Naive thymus-derived CD8-positive, alpha-beta T cell (primary cell): ENCODE measurements at regions not wholly inside any gene's neighbourhood (a gene's known extent, or its start where the extent isn't known, plus 50 kb on each side); places are given as distances from the start of the nearest gene placed in this dataset.
"Not testable (repeated sequence)": the region's sequence is repeated elsewhere in the genome, so short reads cannot be mapped to it uniquely, and the experiment has no call there.

Experiments used
- ATAC-seq, 2 donors: fragments of 150-1000 bp; cut with Tn5 transposase in 1 of 2; sonication (Bioruptor Pico), chemical (Tn5 transposase) in 1 of 2; 1 replicate in 1 of 2; 2 replicates in 1 of 2; pipeline ENCODE4 v1.10.0; 2021; ENCODE audit warnings: mild to moderate bottlenecking in 2 of 2, moderate library complexity in 2 of 2
- POLR2A ChIA-PET: fragments of 350-600 bp; sonication (Branson Sonifier 250); formaldehyde crosslinking; loops from one replicate; lab custom pipeline; 2021; ENCODE audit warnings: antibody characterized with exemption; lab: Charles Lee
- DNase-seq, 10 donors: peaks; one replicate each; pipeline versions ENCODE4 v3.0.0 to v3.0.0-alpha.2; 2020 to 2022
- H3K27ac Mint-ChIP-seq, 10 donors: one replicate each; pipeline ENCODE4 v1.8.0; 2020 to 2022; ENCODE audit warnings: mild to moderate bottlenecking in 10 of 10, mixed read lengths in 10 of 10, moderate library complexity in 4 of 10, inconsistent platforms in 1 of 10
- H3K27me3 Mint-ChIP-seq, 5 donors: one replicate each; pipeline ENCODE4 v1.8.0; 2021 to 2022; ENCODE audit warnings: mixed read lengths in 5 of 5
- H3K36me3 Mint-ChIP-seq, 3 donors: one replicate each; pipeline ENCODE4 v1.8.0; 2020 to 2022; ENCODE audit warnings: mixed read lengths in 3 of 3, mild to moderate bottlenecking in 2 of 3, inconsistent platforms in 1 of 3
- H3K4me1 Mint-ChIP-seq, 4 donors: one replicate each; pipeline ENCODE4 v1.8.0; 2021 to 2022; ENCODE audit warnings: mixed read lengths in 4 of 4
- H3K4me3 Mint-ChIP-seq, 10 donors: one replicate each; pipeline ENCODE4 v1.8.0; 2020 to 2022; ENCODE audit warnings: mild to moderate bottlenecking in 10 of 10, mixed read lengths in 10 of 10, moderate library complexity in 6 of 10, inconsistent platforms in 1 of 10
- H3K9me3 Mint-ChIP-seq, 9 donors: one replicate each; pipeline ENCODE4 v1.8.0; 2020 to 2022; ENCODE audit warnings: mixed read lengths in 9 of 9, mild to moderate bottlenecking in 3 of 9, inconsistent platforms in 1 of 9, moderate library complexity in 1 of 9

- Mint-ChIP-seq H3K9me3 (no peaks in the 10 kb centered on the region), H3K27me3 (peaks cover 29 to 55% (median 41%) of the 10 kb centered on the region in 5 donors), H3K36me3 (no peaks in the 10 kb centered on the region), H3K27ac (peak overlapping the region in 1 of 10 donors; percentile 53), H3K4me3 (peak overlapping the region in 1 of 10 donors; percentile 46), H3K4me1 (peaks cover 14 to 35% (median 28%) of the 10 kb centered on the region in 4 donors)
- ATAC-seq = no peak
- POLR2A ChIA-PET = no interaction called here
- no peak for DNase-seq
Observed at GRCh38 chr1:181319907-181320306, 163.4 kb upstream of the CACNA1E start.

DNA sequence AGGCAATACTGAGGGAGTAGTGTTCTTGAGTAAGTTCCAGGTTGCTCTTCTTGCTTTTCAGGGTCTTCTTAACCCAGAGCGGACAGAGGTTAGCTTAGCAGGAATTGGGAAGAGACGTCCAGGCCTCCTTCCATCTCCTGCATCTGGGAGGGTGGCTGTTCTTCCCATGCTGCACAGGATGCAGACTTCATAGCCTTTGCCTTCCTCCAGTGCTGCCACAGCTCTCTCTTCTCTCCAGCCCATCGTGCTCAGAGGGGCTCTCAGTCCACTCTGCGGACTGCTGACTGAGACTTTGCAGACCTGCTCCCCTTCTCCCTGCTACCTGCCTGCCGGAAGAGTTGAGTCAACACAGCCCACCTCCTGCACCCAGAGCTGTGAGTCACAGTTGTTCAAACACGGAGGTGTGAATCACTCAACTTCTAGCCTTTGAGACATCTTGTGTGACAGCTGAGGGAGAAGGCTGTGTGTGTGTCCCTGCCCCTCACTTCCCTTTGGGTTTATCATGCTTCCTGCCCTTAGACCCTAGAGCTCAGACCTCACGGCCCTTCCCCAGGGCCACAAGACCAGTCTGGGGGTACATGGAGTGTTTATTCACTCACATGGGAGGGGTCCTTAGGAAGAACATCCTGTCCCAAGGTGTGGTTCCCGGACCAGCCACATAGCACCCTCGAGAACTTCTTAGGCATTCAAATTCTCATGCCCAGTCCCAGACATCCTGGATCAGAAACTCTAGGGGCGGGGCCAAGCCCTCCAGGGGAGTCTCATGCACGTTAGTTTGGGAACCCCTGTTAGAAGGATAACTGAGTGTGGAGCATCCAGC is 158.3 kb upstream of the CACNA1E start:
- ATAC-seq (peak; percentile 57 to 98), DNase-seq (peak in 1 of 10 donors; percentile 33)
- Mint-ChIP-seq H3K27me3 (peaks cover under 1 to 7% (median 3%) of the 10 kb centered on the region in 5 donors), H3K27ac (peak overlapping the region in 5 of 10 donors; percentile 23 to 73 (median 48)), H3K4me3 (peak overlapping the region in 3 of 10 donors; percentile 8 to 59 (median 30)), H3K9me3 (peaks cover 0 to 3% (median 0%) of the 10 kb centered on the region in 9 donors), H3K4me1 (peaks cover 9 to 17% (median 14%) of the 10 kb centered on the region in 4 donors), H3K36me3 (peaks cover 0 to 4% (median 0%) of the 10 kb centered on the region in 3 donors)
- POLR2A ChIA-PET = no interaction called here

DNA sequence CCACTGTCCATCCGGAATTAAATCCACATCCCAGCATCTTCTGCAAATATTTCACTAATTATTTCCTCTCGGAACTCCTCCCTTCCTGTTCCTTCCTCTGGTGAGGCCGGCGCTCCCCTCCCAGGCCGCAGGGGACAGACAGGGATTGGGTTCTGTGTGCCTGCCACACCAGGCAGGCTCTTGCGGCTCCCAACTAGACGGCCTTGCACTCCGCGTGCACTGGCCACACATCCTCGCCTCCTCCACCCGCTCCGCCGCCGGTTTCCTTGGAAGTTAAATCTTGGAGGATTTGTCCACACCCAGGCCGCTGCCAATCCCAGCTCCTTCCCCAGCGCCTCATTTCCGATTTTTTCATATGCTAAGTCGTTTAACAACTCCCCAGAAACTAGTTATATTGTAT is 157.6 kb upstream of the CACNA1E start:
- H3K4me3 Mint-ChIP-seq, H3K36me3 Mint-ChIP-seq, H3K27ac Mint-ChIP-seq, DNase-seq, H3K9me3 Mint-ChIP-seq, H3K27me3 Mint-ChIP-seq, POLR2A ChIA-PET, ATAC-seq: not testable (repeated sequence)
- peaks cover 9 to 17% (median 14%) of the 10 kb centered on the region in 4 donors for H3K4me1 Mint-ChIP-seq

DNA sequence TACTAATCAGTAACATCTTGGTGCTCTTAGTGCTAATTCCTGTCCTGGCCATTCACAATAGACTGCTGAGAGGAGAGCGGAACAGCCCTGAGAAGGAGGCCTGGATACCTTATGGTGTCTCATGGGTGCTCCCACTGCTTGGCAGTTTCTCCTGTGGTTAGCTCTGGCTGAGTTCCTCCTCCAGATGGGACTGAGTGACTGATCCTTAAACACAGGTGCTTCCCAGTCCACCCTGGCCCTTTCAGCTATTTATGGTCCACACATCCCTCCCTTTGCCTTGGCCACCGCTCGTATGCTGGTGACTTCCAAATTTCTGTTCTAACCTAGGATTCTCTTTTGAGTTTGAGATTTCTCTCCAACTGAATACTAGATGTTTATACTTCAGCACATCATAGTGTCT is 157.0 kb upstream of the CACNA1E start:
- DNase-seq (no peak), ATAC-seq (no peak)
- peaks cover 0 to 1% (median 0%) of the 10 kb centered on the region in 5 donors for H3K27me3 Mint-ChIP-seq
- H3K4me1 Mint-ChIP-seq = peaks cover 9 to 17% (median 14%) of the 10 kb centered on the region in 4 donors
- POLR2A ChIA-PET = no interaction called here
- H3K36me3 Mint-ChIP-seq = peaks cover 0 to 4% (median 0%) of the 10 kb centered on the region in 3 donors
- peaks cover 0 to 3% (median 0%) of the 10 kb centered on the region in 9 donors for H3K9me3 Mint-ChIP-seq
- H3K4me3 Mint-ChIP-seq = no peak overlapping the region
- H3K27ac Mint-ChIP-seq = peak overlapping the region in 1 of 10 donors; percentile 43

DNA sequence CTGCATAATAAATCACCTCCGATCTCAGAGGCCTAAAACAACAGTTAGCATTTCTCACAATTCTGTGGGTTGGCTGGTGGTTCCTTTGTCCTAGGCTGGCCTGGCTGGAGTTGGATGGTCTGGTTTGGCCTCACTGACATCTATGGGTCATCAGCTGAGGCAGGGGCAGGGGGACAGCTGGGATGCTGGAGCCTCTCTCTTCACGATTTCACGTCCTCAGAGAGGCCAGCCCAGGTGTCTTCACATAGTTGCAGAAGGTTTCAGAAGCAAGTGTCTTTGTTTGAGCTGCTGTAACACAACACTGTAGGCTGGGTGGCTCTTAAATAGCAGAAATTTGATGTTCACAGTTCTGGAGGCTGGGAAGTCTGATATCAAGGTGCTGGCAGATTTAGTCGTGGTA is 155.5 kb upstream of the CACNA1E start:
- no peak for ATAC-seq

GRCh38 chr1:181334724-181335123 is 148.6 kb upstream of the CACNA1E start:
- POLR2A ChIA-PET = no interaction called here
- Mint-ChIP-seq H3K9me3 (peaks cover 0 to 9% (median 2%) of the 10 kb centered on the region in 9 donors), H3K27ac (no peak overlapping the region), H3K4me3 (no peak overlapping the region), H3K27me3 (no peaks in the 10 kb centered on the region), H3K36me3 (peaks cover 0 to 5% (median 3%) of the 10 kb centered on the region in 3 donors), H3K4me1 (no peaks in the 10 kb centered on the region)
- DNase-seq (no peak), ATAC-seq (no peak)

More for the DNA sequence above, 155.5 kb upstream of the CACNA1E start:
- Mint-ChIP-seq H3K9me3 (peaks cover 0 to 3% (median 0%) of the 10 kb centered on the region in 9 donors), H3K27me3 (peaks cover 0 to 1% (median 0%) of the 10 kb centered on the region in 5 donors), H3K36me3 (peaks cover 0 to 4% (median 0%) of the 10 kb centered on the region in 3 donors), H3K4me1 (peaks cover 9 to 17% (median 14%) of the 10 kb centered on the region in 4 donors), H3K27ac (peak overlapping the region in 1 of 10 donors; percentile 18), H3K4me3 (no peak overlapping the region)
- POLR2A ChIA-PET = interaction anchor here (0.6 kb wide), 1 partner anchor 14 kb away, joined by 4 read pairs; no protein-coding TSS in a partner anchor
- DNase-seq = no peak

DNA sequence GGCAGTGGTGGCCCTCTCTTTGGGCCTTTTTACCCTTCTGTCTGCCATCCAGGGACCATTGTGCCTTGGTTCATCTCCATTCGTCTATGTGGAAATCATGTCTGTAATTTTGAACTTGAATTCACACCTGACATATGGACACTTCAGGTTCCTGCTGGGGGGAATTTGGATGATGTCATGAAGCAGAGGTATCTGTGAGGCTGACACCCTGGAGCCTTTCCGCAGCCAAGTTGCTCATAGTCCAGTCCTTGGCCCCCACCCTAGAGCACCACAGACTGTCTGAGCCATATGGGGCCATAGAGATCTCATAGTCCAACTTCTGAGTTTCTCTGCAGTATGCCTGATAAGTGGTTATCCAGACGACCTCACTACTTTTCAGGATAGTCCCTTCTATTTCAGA is 147.7 kb upstream of the CACNA1E start:
- DNase-seq (no peak), ATAC-seq (no peak)
- H3K4me3 Mint-ChIP-seq = no peak overlapping the region
- peaks cover 0 to 9% (median 2%) of the 10 kb centered on the region in 9 donors for H3K9me3 Mint-ChIP-seq
- POLR2A ChIA-PET = no interaction called here
- H3K36me3 Mint-ChIP-seq = peaks cover 0 to 5% (median 3%) of the 10 kb centered on the region in 3 donors
- no peaks in the 10 kb centered on the region for H3K27me3 Mint-ChIP-seq
- peak overlapping the region in 1 of 10 donors; percentile 24 for H3K27ac Mint-ChIP-seq
- no peaks in the 10 kb centered on the region for H3K4me1 Mint-ChIP-seq

GRCh38 chr1:181341026-181341632 is 142.2 kb upstream of the CACNA1E start:
- H3K27ac Mint-ChIP-seq = no peak overlapping the region
- peaks cover 0 to 8% (median 1%) of the 10 kb centered on the region in 5 donors for H3K27me3 Mint-ChIP-seq

GRCh38 chr1:181344091-181344490 is 139.2 kb upstream of the CACNA1E start:
- DNase-seq (no peak), ATAC-seq (no peak)
- H3K36me3 Mint-ChIP-seq = peaks cover 0 to 1% (median 0%) of the 10 kb centered on the region in 3 donors
- peaks cover 0 to 3% (median 0%) of the 10 kb centered on the region in 9 donors for H3K9me3 Mint-ChIP-seq
- H3K27ac Mint-ChIP-seq = peak overlapping the region in 6 of 10 donors; percentile 9 to 83 (median 50)
- peaks cover 0 to 8% (median 1%) of the 10 kb centered on the region in 5 donors for H3K27me3 Mint-ChIP-seq
- H3K4me3 Mint-ChIP-seq = peak overlapping the region in 3 of 10 donors; percentile 7 to 36 (median 20)
- POLR2A ChIA-PET = no interaction called here
- H3K4me1 Mint-ChIP-seq = peaks cover 9 to 37% (median 20%) of the 10 kb centered on the region in 4 donors

More at GRCh38 chr1:181341026-181341632, 142.2 kb upstream of the CACNA1E start:
- Mint-ChIP-seq H3K9me3 (peaks cover 0 to 9% (median 2%) of the 10 kb centered on the region in 9 donors), H3K4me3 (no peak overlapping the region), H3K36me3 (peaks cover 0 to 5% (median 3%) of the 10 kb centered on the region in 3 donors), H3K4me1 (peaks cover 9 to 20% (median 16%) of the 10 kb centered on the region in 4 donors)
- DNase-seq (no peak), ATAC-seq (no peak)
- POLR2A ChIA-PET = no interaction called here

GRCh38 chr1:181345146-181345545 is 138.2 kb upstream of the CACNA1E start:
- ATAC-seq (no peak), DNase-seq (no peak)
- peaks cover 0 to 8% (median 1%) of the 10 kb centered on the region in 5 donors for H3K27me3 Mint-ChIP-seq
- POLR2A ChIA-PET = no interaction called here
- no peak overlapping the region for H3K4me3 Mint-ChIP-seq
- H3K36me3 Mint-ChIP-seq = no peaks in the 10 kb centered on the region
- no peaks in the 10 kb centered on the region for H3K9me3 Mint-ChIP-seq
- H3K27ac Mint-ChIP-seq = peak overlapping the region in 4 of 10 donors; percentile 20 to 60 (median 50)
- H3K4me1 Mint-ChIP-seq = peaks cover 9 to 44% (median 24%) of the 10 kb centered on the region in 4 donors

DNA sequence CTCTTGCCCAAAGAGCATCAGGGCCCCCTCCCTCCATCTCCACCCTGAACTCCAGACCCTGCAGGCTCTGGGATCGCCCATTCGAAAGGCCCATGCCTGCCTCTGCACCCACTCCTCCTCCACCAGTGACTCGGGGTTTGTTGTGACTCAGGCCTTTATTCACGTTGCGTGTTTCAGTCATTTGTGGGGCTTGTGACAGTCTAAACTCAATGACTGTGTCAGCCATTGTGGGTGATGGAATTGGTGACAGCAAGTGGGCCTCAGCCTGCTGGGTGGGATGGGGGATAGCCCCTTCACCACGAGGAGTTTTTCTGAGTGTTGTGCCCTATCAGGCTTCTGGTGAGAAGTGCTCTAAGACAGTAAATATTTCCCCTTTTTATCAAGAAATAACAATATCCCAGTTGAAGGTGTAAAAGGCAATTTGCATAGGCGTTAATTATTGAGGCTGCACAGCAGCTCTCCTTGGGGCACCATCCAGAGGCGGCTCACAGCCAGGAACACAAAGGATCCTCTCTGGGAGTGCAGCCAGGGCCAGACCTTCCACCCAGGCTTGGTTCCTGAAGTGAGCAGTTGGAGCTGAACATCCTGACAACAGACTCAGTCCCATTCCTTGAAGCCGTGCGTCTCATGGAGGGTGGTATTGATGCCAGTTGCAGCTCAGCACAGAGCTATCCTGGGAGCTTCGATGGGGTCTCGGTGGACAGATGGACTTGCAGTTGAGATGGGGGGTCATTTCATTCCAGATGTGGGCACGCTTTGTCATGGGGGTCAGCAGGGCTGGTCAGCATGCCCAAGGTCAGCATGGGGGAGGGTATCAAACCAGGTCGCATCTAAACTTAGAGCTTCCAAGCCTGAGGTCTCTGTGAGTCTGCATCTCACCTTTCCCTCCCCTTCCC is 135.6 kb upstream of the CACNA1E start:
- POLR2A ChIA-PET = no interaction called here
- Mint-ChIP-seq H3K4me1 (peaks cover 9 to 56% (median 22%) of the 10 kb centered on the region in 4 donors), H3K27ac (peak overlapping the region in 3 of 10 donors; percentile 22 to 64 (median 43)), H3K36me3 (no peaks in the 10 kb centered on the region), H3K27me3 (peaks cover 0 to 1% (median 0%) of the 10 kb centered on the region in 5 donors), H3K4me3 (no peak overlapping the region), H3K9me3 (no peaks in the 10 kb centered on the region)
- DNase-seq (no peak), ATAC-seq (no peak)

DNA sequence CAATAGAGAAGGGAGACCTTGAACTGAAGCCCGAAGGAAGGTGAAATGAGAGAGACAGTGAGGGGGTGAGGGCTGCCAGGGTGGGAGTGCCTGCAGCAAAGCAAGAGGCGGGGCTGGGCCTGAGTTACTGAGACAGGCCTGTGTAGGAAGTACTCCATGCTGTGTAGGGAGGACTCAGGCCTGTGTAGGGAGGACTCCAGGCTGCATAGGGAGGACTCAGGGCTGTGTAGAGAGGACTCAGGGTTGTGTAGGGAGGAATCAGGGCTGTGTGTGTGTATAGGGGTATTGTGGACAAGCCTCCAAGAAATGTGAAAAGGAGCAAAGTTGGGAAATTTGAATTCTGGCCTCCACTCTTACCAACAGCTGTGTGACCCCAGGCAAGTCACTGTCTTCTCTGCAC is 133.8 kb upstream of the CACNA1E start:
- POLR2A ChIA-PET = interaction anchor here (0.5 kb wide), 1 partner anchor 74 kb away, joined by 4 read pairs; no protein-coding TSS in a partner anchor
- H3K36me3 Mint-ChIP-seq = no peaks in the 10 kb centered on the region
- H3K27me3 Mint-ChIP-seq = no peaks in the 10 kb centered on the region
- no peak for DNase-seq
- H3K4me3 Mint-ChIP-seq = no peak overlapping the region
- no peaks in the 10 kb centered on the region for H3K9me3 Mint-ChIP-seq
- H3K27ac Mint-ChIP-seq = peak overlapping the region in 5 of 10 donors; percentile 5 to 83 (median 67)
- peaks cover 0 to 45% (median 11%) of the 10 kb centered on the region in 4 donors for H3K4me1 Mint-ChIP-seq
- no peak for ATAC-seq
